Fibroblast of lung (primary cell): ENCODE measurements at regions not wholly inside any gene's neighbourhood (a gene's known extent, or its start where the extent isn't known, plus 50 kb on each side); places are given as distances from the start of the nearest gene placed in this dataset.

ENCODE experiments used
- DNase-seq, 2 donors: peaks; one replicate each; pipeline versions ENCODE4 v3.0.0 to v3.0.0-alpha.2; 2010; ENCODE audit warnings: low read depth in 2 of 2
- H2AFZ ChIP-seq: 2 replicates; pipeline ENCODE4 v1.5.1; 2012; ENCODE audit warnings: low read length, control low read depth, inconsistent platforms
- H3K27ac ChIP-seq: 2 replicates; pipeline ENCODE4 v1.5.1; 2011; ENCODE audit warnings: low read length, control low read depth; ENCODE audit not compliant: insufficient read depth
- H3K27me3 ChIP-seq: 2 replicates; pipeline ENCODE4 v1.5.1; 2011; ENCODE audit warnings: mild to moderate bottlenecking, low read length; ENCODE audit not compliant: control insufficient read depth, insufficient read depth
- H3K36me3 ChIP-seq: 2 replicates; pipeline ENCODE4 v1.5.1; 2011; ENCODE audit warnings: low read length; ENCODE audit not compliant: control insufficient read depth, insufficient read depth
- H3K4me1 ChIP-seq: 2 replicates; pipeline ENCODE4 v1.5.1; 2011; ENCODE audit warnings: low read length; ENCODE audit not compliant: control insufficient read depth, insufficient read depth; ENCODE audit errors: extremely low read depth
- H3K4me2 ChIP-seq: 2 replicates; pipeline ENCODE4 v1.5.1; 2011; ENCODE audit warnings: low read length, control low read depth; ENCODE audit not compliant: insufficient read depth; ENCODE audit errors: extremely low read depth
- H3K4me3 ChIP-seq, 4 experiments: fragments of 200-600 bp in 1 of 4; sonication (generic) in 1 of 4; replicated peaks in 1 of 4; 2 replicates each; pipeline ENCODE4 v1.5.1; 2011 to 2016; ENCODE audit warnings: low read length in 4 of 4, low read depth in 3 of 4, mild to moderate bottlenecking in 3 of 4, control low read depth in 2 of 4, inconsistent platforms in 1 of 4, mixed read lengths in 1 of 4; ENCODE audit not compliant: insufficient read depth in 1 of 4; ENCODE audit errors: control extremely low read depth in 1 of 4
- H3K79me2 ChIP-seq: 2 replicates; pipeline ENCODE4 v1.5.1; 2012; ENCODE audit warnings: mild to moderate bottlenecking, low read length, inconsistent platforms; ENCODE audit not compliant: control insufficient read depth, insufficient read depth
- H3K9ac ChIP-seq: 2 replicates; pipeline ENCODE4 v1.5.1; 2011; ENCODE audit warnings: mild to moderate bottlenecking, low read length, control low read depth; ENCODE audit not compliant: insufficient read depth
- H3K9me3 ChIP-seq: 2 replicates; pipeline ENCODE4 v1.5.1; 2012; ENCODE audit warnings: low read depth, low read length; ENCODE audit not compliant: control insufficient read depth, insufficient read depth
- H4K20me1 ChIP-seq: 2 replicates; pipeline ENCODE4 v1.5.1; 2011; ENCODE audit warnings: low read length; ENCODE audit not compliant: control insufficient read depth, insufficient read depth; ENCODE audit errors: extremely low read depth
- EZH2 ChIP-seq: IDR thresholded peaks from 2 replicates; pipeline ENCODE4 v1.5.1; 2012; ENCODE audit warnings: low read length, control low read depth, mild to moderate bottlenecking; ENCODE audit errors: missing control alignments
- TF ChIP-seq, protein P1 (sequence below), 2 donors: IDR thresholded peaks in 1 of 2; conservative IDR thresholded peaks in 1 of 2; 1 replicate in 1 of 2; 2 replicates in 1 of 2; pipeline ENCODE4 v1.5.1; 2011 to 2012; ENCODE audit warnings: low read length in 2 of 2, control low read depth in 1 of 2, inconsistent platforms in 1 of 2, low read depth in 1 of 2, mild to moderate bottlenecking in 1 of 2

DNA sequence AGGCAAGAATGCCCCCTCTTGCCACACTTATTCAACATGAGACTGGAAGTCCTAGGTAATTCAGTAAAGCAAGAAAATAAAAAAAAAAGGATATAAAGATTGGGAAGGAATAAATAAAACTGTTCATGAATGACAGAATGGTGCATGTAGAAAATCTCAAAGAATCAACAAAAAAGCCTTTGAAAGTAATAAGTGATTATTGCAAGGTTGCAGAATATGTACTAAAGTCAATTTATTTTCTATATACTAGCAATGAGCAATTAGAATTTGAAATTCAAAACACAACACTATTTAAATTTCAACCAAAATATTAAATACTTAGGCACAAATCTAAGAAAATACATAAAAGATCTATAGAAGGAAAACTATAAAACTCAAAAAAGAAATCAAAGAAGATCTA is 58.6 kb downstream of the MAGEA10 start:
- H3K79me2 ChIP-seq = no peaks in the 10 kb centered on the region
- H3K27me3 ChIP-seq = no peaks in the 10 kb centered on the region
- DNase-seq = no peak
- no peaks in the 10 kb centered on the region for H3K4me1 ChIP-seq
- H3K4me2 ChIP-seq = no peak overlapping the region
- no peaks in the 10 kb centered on the region for H3K9me3 ChIP-seq
- no peak overlapping the region for H3K4me3 ChIP-seq
- no peak overlapping the region for H3K9ac ChIP-seq
- no peaks in the 10 kb centered on the region for H3K36me3 ChIP-seq
- TF ChIP-seq EZH2 = no peak
- TF ChIP-seq, protein P1, sequence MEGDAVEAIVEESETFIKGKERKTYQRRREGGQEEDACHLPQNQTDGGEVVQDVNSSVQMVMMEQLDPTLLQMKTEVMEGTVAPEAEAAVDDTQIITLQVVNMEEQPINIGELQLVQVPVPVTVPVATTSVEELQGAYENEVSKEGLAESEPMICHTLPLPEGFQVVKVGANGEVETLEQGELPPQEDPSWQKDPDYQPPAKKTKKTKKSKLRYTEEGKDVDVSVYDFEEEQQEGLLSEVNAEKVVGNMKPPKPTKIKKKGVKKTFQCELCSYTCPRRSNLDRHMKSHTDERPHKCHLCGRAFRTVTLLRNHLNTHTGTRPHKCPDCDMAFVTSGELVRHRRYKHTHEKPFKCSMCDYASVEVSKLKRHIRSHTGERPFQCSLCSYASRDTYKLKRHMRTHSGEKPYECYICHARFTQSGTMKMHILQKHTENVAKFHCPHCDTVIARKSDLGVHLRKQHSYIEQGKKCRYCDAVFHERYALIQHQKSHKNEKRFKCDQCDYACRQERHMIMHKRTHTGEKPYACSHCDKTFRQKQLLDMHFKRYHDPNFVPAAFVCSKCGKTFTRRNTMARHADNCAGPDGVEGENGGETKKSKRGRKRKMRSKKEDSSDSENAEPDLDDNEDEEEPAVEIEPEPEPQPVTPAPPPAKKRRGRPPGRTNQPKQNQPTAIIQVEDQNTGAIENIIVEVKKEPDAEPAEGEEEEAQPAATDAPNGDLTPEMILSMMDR (conservative IDR thresholded peaks at IDR 0.05 in 1 of 2, IDR thresholded peaks at IDR 0.05 in 1 of 2; ENCODE audit: low read depth in 1 of 2, low read length in 2 of 2) = no peak
- no peak overlapping the region for H2AFZ ChIP-seq
- H4K20me1 ChIP-seq = no peaks in the 10 kb centered on the region
- no peak overlapping the region for H3K27ac ChIP-seq

DNA sequence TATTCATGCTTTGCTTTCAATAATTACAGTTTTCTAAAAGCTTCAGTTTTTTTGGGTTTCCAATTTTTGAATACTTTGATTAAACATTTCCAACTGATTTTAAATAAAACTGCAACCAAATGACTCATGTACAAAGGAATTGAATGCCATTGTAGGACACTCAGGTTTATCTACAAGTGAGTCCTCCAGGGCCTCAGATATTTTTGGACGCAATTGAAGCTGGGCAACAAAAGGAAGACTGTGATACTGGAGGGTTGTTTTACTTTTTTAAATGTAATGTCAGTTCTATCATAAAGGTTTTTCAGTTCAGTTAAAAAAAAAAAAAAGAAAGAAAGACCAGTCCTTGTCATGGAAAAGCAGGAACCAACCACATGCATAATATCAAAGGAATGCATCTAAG is 64.2 kb downstream of the MAGEA10 start:
- no peak overlapping the region for H2AFZ ChIP-seq
- no peaks in the 10 kb centered on the region for H3K27me3 ChIP-seq
- H3K9me3 ChIP-seq = no peaks in the 10 kb centered on the region
- no peaks in the 10 kb centered on the region for H3K4me1 ChIP-seq
- H3K4me2 ChIP-seq = no peak overlapping the region
- DNase-seq = peak in 1 of 2 donors; percentile 20
- TF ChIP-seq EZH2 = no peak
- TF ChIP-seq, protein P1 (conservative IDR thresholded peaks at IDR 0.05 in 1 of 2, IDR thresholded peaks at IDR 0.05 in 1 of 2; ENCODE audit: low read depth in 1 of 2, low read length in 2 of 2) = no peak
- no peak overlapping the region for H3K4me3 ChIP-seq
- H3K36me3 ChIP-seq = no peaks in the 10 kb centered on the region
- no peak overlapping the region for H3K27ac ChIP-seq
- no peaks in the 10 kb centered on the region for H3K79me2 ChIP-seq
- no peaks in the 10 kb centered on the region for H4K20me1 ChIP-seq
- no peak overlapping the region for H3K9ac ChIP-seq

DNA sequence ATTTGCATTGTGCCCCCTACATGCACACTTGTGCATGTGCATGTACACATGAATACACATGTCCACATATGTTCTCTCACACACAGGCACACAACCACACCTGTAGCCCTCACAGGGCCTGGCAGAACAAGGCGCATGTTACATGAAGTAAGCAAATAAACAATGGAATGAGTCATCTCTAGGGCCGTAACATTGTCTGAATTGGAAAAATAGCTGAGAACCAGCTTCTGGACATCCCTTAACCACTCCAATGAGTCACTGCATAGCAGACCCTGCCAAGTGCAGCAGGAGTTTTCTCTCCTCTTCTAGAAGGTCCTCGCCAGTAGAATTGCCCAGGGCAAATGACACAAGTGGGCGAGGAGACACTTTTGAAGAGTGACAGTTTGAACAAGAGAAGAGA is 66.1 kb downstream of the MAGEA10 start:
- no peak overlapping the region for H3K4me3 ChIP-seq
- H3K27ac ChIP-seq = no peak overlapping the region
- H3K36me3 ChIP-seq = no peaks in the 10 kb centered on the region
- no peaks in the 10 kb centered on the region for H3K4me1 ChIP-seq
- no peaks in the 10 kb centered on the region for H4K20me1 ChIP-seq
- no peak overlapping the region for H3K4me2 ChIP-seq
- no peak overlapping the region for H3K9ac ChIP-seq
- H3K79me2 ChIP-seq = no peaks in the 10 kb centered on the region
- H2AFZ ChIP-seq = no peak overlapping the region
- H3K9me3 ChIP-seq = no peaks in the 10 kb centered on the region
- TF ChIP-seq, protein P1 (conservative IDR thresholded peaks at IDR 0.05 in 1 of 2, IDR thresholded peaks at IDR 0.05 in 1 of 2; ENCODE audit: low read depth in 1 of 2, low read length in 2 of 2) = no peak
- TF ChIP-seq EZH2 = no peak
- H3K27me3 ChIP-seq = no peaks in the 10 kb centered on the region
- peak; percentile 6 to 92 for DNase-seq
